Cardiac muscle cell (in vitro differentiated cells and primary cell): ENCODE measurements at regions not wholly inside any gene's neighbourhood (a gene's known extent, or its start where the extent isn't known, plus 50 kb on each side); places are given as distances from the start of the nearest gene placed in this dataset.

ENCODE experiments used
- DNase-seq, 2 donors: peaks; one replicate each; pipeline versions ENCODE4 v3.0.0 to v3.0.0-alpha.2; 2010 to 2017; ENCODE audit warnings: low read depth in 1 of 2, low spot score in 1 of 2
- H3K27ac ChIP-seq: fragments of 200-600 bp; sonication (generic); 2 replicates; pipeline ENCODE4 v1.5.1; 2016
- H3K27me3 ChIP-seq: fragments of 200-600 bp; sonication (generic); 2 replicates; pipeline ENCODE4 v1.6.0; 2016; ENCODE audit warnings: control low read depth
- H3K36me3 ChIP-seq: fragments of 200-600 bp; sonication (generic); 2 replicates; pipeline ENCODE4 v1.5.1; 2016; ENCODE audit warnings: control low read depth
- H3K4me1 ChIP-seq: fragments of 200-600 bp; sonication (generic); 2 replicates; pipeline ENCODE4 v1.8.1; 2017; ENCODE audit warnings: low read depth, mild to moderate bottlenecking, mixed run types
- H3K4me3 ChIP-seq: fragments of 200-600 bp; sonication (generic); 2 replicates; pipeline ENCODE4 v1.5.1; 2016; ENCODE audit warnings: mild to moderate bottlenecking
- H3K9me3 ChIP-seq: fragments of 200-600 bp; sonication (generic); 2 replicates; pipeline ENCODE4 v1.5.1; 2017; ENCODE audit warnings: low read depth, mild to moderate bottlenecking, control low read depth
- CTCF ChIP-seq: IDR thresholded peaks from 2 replicates; pipeline ENCODE4 v1.5.1; 2012; ENCODE audit warnings: low read depth, mild to moderate bottlenecking, low read length

- Histone ChIP-seq H3K27ac (no peak overlapping the region), H3K36me3 (no peaks in the 10 kb centered on the region), H3K27me3 (no peaks in the 10 kb centered on the region), H3K9me3 (no peaks in the 10 kb centered on the region), H3K4me3 (no peak overlapping the region), H3K4me1 (no peaks in the 10 kb centered on the region)
- DNase-seq: no peak
- no peak for TF ChIP-seq CTCF
These were observed 314.4 kb downstream of the GRB14 start for GRCh38 chr2:164306872-164307271.

- H3K27ac ChIP-seq: no peak overlapping the region
- H3K4me1 ChIP-seq: no peaks in the 10 kb centered on the region
- H3K36me3 ChIP-seq: no peaks in the 10 kb centered on the region
- H3K27me3 ChIP-seq: no peaks in the 10 kb centered on the region
- H3K9me3 ChIP-seq: no peaks in the 10 kb centered on the region
- no peak for DNase-seq
- H3K4me3 ChIP-seq: no peak overlapping the region
- no peak for TF ChIP-seq CTCF
These were observed 318.5 kb downstream of the GRB14 start for GRCh38 chr2:164302786-164303185.

- no peaks in the 10 kb centered on the region for H3K27me3 ChIP-seq
- H3K36me3 ChIP-seq: no peaks in the 10 kb centered on the region
- no peaks in the 10 kb centered on the region for H3K9me3 ChIP-seq
- TF ChIP-seq CTCF: no peak
- no peaks in the 10 kb centered on the region for H3K4me1 ChIP-seq
- H3K27ac ChIP-seq: no peak overlapping the region
- no peak overlapping the region for H3K4me3 ChIP-seq
- DNase-seq: no peak
These were observed 333.0 kb downstream of the GRB14 start for GRCh38 chr2:164288235-164288634.

- Histone ChIP-seq H3K27me3 (no peaks in the 10 kb centered on the region), H3K9me3 (no peaks in the 10 kb centered on the region), H3K4me1 (no peaks in the 10 kb centered on the region), H3K4me3 (no peak overlapping the region), H3K36me3 (no peaks in the 10 kb centered on the region), H3K27ac (no peak overlapping the region)
- no peak for TF ChIP-seq CTCF
- no peak for DNase-seq
These were observed 334.2 kb downstream of the GRB14 start for GRCh38 chr2:164287056-164287455.

- DNase-seq: no peak
- H3K27me3 ChIP-seq: no peaks in the 10 kb centered on the region
- H3K27ac ChIP-seq: no peak overlapping the region
- no peak for TF ChIP-seq CTCF
- no peaks in the 10 kb centered on the region for H3K4me1 ChIP-seq
- H3K36me3 ChIP-seq: no peaks in the 10 kb centered on the region
- no peak overlapping the region for H3K4me3 ChIP-seq
- no peaks in the 10 kb centered on the region for H3K9me3 ChIP-seq
These were observed 335.7 kb downstream of the GRB14 start for GRCh38 chr2:164285576-164285975.

- TF ChIP-seq CTCF: no peak
These were observed 339.4 kb downstream of the GRB14 start for GRCh38 chr2:164281896-164282295.

More at GRCh38 chr2:164281896-164282295, 339.4 kb downstream of the GRB14 start:
- no peak overlapping the region for H3K27ac ChIP-seq
- no peak overlapping the region for H3K4me3 ChIP-seq
- no peaks in the 10 kb centered on the region for H3K9me3 ChIP-seq
- H3K27me3 ChIP-seq: no peaks in the 10 kb centered on the region
- no peaks in the 10 kb centered on the region for H3K36me3 ChIP-seq
- no peak for DNase-seq
- no peaks in the 10 kb centered on the region for H3K4me1 ChIP-seq
